Ovary (tissue), 3 donors: ENCODE measurements at regions not wholly inside any gene's neighbourhood (a gene's known extent, or its start where the extent isn't known, plus 50 kb on each side); places are given as distances from the start of the nearest gene placed in this dataset.

Experiments used
- POLR2A ChIP-seq: fragments of 450-650 bp; IDR thresholded peaks from one replicate; pipeline ENCODE4 v1.6.1; 2017; ENCODE audit warnings: antibody characterized with exemption, mild to moderate bottlenecking, moderate library complexity
- TF ChIP-seq, protein P1 (sequence below), 3 donors: fragments of 450-650 bp in 2 of 3; fragments of 200-600 bp in 1 of 3; IDR thresholded peaks; one replicate each; pipeline versions ENCODE4 v1.5.1 to v1.8.0; 2016 to 2022; ENCODE audit warnings: antibody characterized with exemption in 3 of 3, mild to moderate bottlenecking in 1 of 3
- donor health status: DM: no; HTN: no; CAD: no.

DNA sequence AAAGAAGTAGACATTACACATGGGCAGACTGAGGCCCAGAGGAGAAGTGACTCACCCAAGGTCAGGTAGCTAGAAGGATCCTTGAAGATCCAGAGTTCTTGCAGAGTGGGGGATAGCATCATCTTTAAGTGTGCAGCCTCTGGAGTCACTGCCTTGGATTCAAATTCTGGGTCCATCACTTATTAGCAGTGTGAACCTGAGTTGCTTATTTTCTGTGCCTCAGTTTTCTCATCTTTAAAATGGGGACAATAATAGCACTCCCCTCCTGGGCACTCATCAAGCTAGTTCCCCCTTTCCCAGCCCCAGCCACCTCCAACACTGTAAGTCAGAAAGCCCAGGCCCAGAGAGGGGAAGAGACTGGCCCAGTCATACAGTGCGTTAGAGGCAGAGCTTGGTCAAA, 141.8 kb upstream of the PJA1 start:
- TF ChIP-seq, protein P1, sequence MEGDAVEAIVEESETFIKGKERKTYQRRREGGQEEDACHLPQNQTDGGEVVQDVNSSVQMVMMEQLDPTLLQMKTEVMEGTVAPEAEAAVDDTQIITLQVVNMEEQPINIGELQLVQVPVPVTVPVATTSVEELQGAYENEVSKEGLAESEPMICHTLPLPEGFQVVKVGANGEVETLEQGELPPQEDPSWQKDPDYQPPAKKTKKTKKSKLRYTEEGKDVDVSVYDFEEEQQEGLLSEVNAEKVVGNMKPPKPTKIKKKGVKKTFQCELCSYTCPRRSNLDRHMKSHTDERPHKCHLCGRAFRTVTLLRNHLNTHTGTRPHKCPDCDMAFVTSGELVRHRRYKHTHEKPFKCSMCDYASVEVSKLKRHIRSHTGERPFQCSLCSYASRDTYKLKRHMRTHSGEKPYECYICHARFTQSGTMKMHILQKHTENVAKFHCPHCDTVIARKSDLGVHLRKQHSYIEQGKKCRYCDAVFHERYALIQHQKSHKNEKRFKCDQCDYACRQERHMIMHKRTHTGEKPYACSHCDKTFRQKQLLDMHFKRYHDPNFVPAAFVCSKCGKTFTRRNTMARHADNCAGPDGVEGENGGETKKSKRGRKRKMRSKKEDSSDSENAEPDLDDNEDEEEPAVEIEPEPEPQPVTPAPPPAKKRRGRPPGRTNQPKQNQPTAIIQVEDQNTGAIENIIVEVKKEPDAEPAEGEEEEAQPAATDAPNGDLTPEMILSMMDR (IDR thresholded peaks at IDR 0.05) = no peak
- TF ChIP-seq POLR2A = no peak
